Activated CD8-positive, alpha-beta memory T cell treated with anti-CD3 and anti-CD28 coated beads, Interleukin-2, amount 50 U/mL, for 4 hours (primary cell): ENCODE measurements at regions not wholly inside any gene's neighbourhood (a gene's known extent, or its start where the extent isn't known, plus 50 kb on each side); places are given as distances from the start of the nearest gene placed in this dataset.
"Not testable (repeated sequence)": the region's sequence is repeated elsewhere in the genome, so short reads cannot be mapped to it uniquely, and the experiment has no call there.

Experiments
- DNase-seq: peaks from one replicate; pipeline ENCODE4 v3.0.0-alpha.2; 2020

- no peak for DNase-seq
Observed at GRCh38 chr6:144397141-144397540, 112.0 kb downstream of the UTRN start.

GRCh38 chr6:144400321-144400720 lies 115.2 kb downstream of the UTRN start:
- DNase-seq, result no peak

GRCh38 chr6:144401736-144402733 lies 116.9 kb downstream of the UTRN start:
- no peak for DNase-seq

- no peak for DNase-seq
Observed at GRCh38 chr6:144402750-144403149, 117.6 kb downstream of the UTRN start.

GRCh38 chr6:144405163-144405562 lies 120.0 kb downstream of the UTRN start:
- DNase-seq, result no peak

- DNase-seq, result no peak
Observed at GRCh38 chr6:144406796-144407195, 121.7 kb downstream of the UTRN start.

- no peak for DNase-seq
Observed at GRCh38 chr6:144408161-144408560, 123.0 kb downstream of the UTRN start.

GRCh38 chr6:144410059-144410458 lies 124.9 kb downstream of the UTRN start:
- DNase-seq, result no peak

- not testable (repeated sequence) for DNase-seq
Observed at GRCh38 chr6:144410574-144410973, 125.4 kb downstream of the UTRN start.

GRCh38 chr6:144411531-144412165 lies 126.5 kb downstream of the UTRN start:
- DNase-seq, result no peak

- no peak for DNase-seq
Observed at GRCh38 chr6:144413418-144413817, 128.3 kb downstream of the UTRN start.

GRCh38 chr6:144415014-144415413 lies 129.9 kb downstream of the UTRN start:
- no peak for DNase-seq

- DNase-seq, result no peak
Observed at GRCh38 chr6:144415835-144416237, 130.7 kb downstream of the UTRN start.

GRCh38 chr6:144416244-144416643 lies 131.1 kb downstream of the UTRN start:
- DNase-seq, result no peak

GRCh38 chr6:144416773-144417172 lies 131.6 kb downstream of the UTRN start:
- DNase-seq, result no peak

- no peak for DNase-seq
Observed at GRCh38 chr6:144417681-144418080, 132.5 kb downstream of the UTRN start.

GRCh38 chr6:144418959-144419545 lies 133.9 kb downstream of the UTRN start:
- DNase-seq, result no peak

GRCh38 chr6:144423167-144423566 lies 138.0 kb downstream of the UTRN start:
- DNase-seq, result no peak

GRCh38 chr6:144429753-144430152 lies 144.6 kb downstream of the UTRN start:
- no peak for DNase-seq

- not testable (repeated sequence) for DNase-seq
Observed at GRCh38 chr6:144433446-144433845, 148.3 kb downstream of the UTRN start.

- DNase-seq, result no peak
Observed at GRCh38 chr6:144434308-144434990, 149.3 kb downstream of the UTRN start.

GRCh38 chr6:144435602-144436426 lies 150.7 kb downstream of the UTRN start:
- no peak for DNase-seq
